ENCODE measurements at regions not wholly inside any gene's neighbourhood (a gene's known extent, or its start where the extent isn't known, plus 50 kb on each side); places are given as distances from the start of the nearest gene placed in this dataset.
"Not testable (repeated sequence)": the region's sequence is repeated elsewhere in the genome, so short reads cannot be mapped to it uniquely, and the experiment has no call there.

GRCh38 chr12:84413656-84414055 is 498.9 kb downstream of the SLC6A15 start:
- TF ChIP-seq ZFX (IDR thresholded peaks at IDR 0.05) (no peak), CTCF (conservative IDR thresholded peaks at IDR 0.05) (no peak)
- no peak overlapping the region for H3K27ac ChIP-seq

GRCh38 chr12:84412226-84412625 is 500.4 kb downstream of the SLC6A15 start:
- no peak for TF ChIP-seq CTCF (conservative IDR thresholded peaks at IDR 0.05)

GRCh38 chr12:84411031-84411430 is 501.6 kb downstream of the SLC6A15 start:
- no peak for TF ChIP-seq CTCF (conservative IDR thresholded peaks at IDR 0.05)
- TF ChIP-seq ZFX (IDR thresholded peaks at IDR 0.05) = no peak

More at GRCh38 chr12:84412226-84412625, 500.4 kb downstream of the SLC6A15 start:
- H3K27ac ChIP-seq = no peak overlapping the region

GRCh38 chr12:84408936-84409335 is 503.7 kb downstream of the SLC6A15 start:
- TF ChIP-seq ZFX (IDR thresholded peaks at IDR 0.05) = no peak
- TF ChIP-seq CTCF (conservative IDR thresholded peaks at IDR 0.05) = no peak
- no peak overlapping the region for H3K27ac ChIP-seq

More at GRCh38 chr12:84411031-84411430, 501.6 kb downstream of the SLC6A15 start:
- H3K27ac ChIP-seq = no peak overlapping the region

GRCh38 chr12:84406720-84407119 is 505.9 kb downstream of the SLC6A15 start:
- H3K27ac ChIP-seq = not testable (repeated sequence)

GRCh38 chr12:84397846-84398245 is 514.8 kb downstream of the SLC6A15 start:
- no peak overlapping the region for H3K27ac ChIP-seq
- TF ChIP-seq CTCF (conservative IDR thresholded peaks at IDR 0.05) = no peak

- no peak for TF ChIP-seq ZFX (IDR thresholded peaks at IDR 0.05)
- peak; percentile 57 for TF ChIP-seq CTCF (conservative IDR thresholded peaks at IDR 0.05)
- H3K27ac ChIP-seq = no peak overlapping the region
Observed at GRCh38 chr12:84397263-84397662, 515.3 kb downstream of the SLC6A15 start.

GRCh38 chr12:84391176-84391575 is 521.4 kb downstream of the SLC6A15 start:
- H3K27ac ChIP-seq = not testable (repeated sequence)

- H3K27ac ChIP-seq = no peak overlapping the region
- TF ChIP-seq CTCF (conservative IDR thresholded peaks at IDR 0.05) (no peak), ZFX (IDR thresholded peaks at IDR 0.05) (no peak)
Observed at GRCh38 chr12:84384384-84384783, 528.2 kb downstream of the SLC6A15 start.

- H3K27ac ChIP-seq = not testable (repeated sequence)
Observed at GRCh38 chr12:84382486-84382885, 530.1 kb downstream of the SLC6A15 start.
